ENCODE measurements at regions not wholly inside any gene's neighbourhood (a gene's known extent, or its start where the extent isn't known, plus 50 kb on each side); places are given as distances from the start of the nearest gene placed in this dataset.
"Not testable (repeated sequence)": the region's sequence is repeated elsewhere in the genome, so short reads cannot be mapped to it uniquely, and the experiment has no call there.

DNA sequence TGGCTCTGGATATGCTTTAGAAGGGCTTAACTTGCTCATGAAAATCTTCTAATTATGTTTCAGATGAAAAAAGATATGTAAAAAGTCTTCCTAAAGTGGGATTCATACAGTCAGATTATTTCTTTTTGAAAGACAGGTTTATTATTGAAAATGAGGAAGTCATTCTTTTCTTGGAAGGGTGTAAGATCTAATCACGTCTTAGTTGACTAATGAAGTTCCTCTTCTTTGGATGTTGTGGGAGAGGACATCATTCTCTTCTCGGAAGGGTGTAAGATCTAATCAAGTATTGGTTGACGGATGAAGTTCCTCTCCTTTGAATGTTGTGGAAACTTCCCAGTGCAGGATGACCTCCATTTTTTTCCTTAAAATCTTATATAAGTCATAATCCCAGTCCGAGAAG is 74.9 kb downstream of the ALG10 start:
- no peak for DNase-seq

DNA sequence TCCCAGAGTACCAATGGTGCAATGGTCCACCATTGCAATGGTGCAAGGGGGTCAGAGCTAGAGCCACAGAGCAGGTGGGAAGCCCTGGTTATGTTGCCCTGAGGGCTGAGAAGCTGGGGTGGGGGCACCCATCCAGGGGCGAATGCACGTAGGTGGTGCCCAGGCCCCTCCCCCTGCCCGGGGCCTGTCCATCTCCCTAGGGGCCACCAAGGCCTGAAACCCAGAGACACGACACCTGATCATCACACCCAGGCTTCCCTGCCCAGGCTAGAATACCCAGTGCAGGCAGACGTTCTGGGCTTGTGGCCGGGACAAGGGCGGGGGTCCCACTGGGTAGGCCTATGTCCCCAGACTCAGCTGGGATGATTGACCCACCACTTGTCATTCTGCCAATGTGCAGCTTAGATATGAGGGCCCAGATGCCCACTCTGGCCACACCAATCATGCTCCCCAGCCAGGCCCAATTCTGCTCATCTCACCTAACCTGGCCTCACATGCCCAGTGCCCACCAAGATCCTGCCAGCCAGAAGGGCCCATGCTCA is 83.2 kb downstream of the ALG10 start:
- DNase-seq: no peak

DNA sequence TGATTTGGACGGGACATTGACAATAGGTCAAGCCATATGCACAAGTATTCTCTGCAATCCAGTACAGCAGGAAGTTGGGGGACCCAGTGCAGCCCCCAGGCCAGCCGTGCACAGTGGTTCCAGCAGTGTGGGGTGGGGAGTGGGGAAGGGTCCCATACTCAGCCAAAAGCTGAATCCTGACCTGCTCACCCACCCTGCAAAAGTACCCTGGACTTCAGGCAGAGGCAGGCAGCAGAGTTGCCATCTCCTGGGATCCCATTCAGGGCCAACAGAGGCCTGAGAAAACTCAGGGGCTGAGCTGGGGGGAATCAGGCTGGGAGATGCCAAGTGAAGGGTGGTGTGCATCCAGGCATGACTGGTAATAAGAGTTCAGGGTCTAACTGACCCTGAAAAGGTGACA is 83.9 kb downstream of the ALG10 start:
- DNase-seq: no peak

DNA sequence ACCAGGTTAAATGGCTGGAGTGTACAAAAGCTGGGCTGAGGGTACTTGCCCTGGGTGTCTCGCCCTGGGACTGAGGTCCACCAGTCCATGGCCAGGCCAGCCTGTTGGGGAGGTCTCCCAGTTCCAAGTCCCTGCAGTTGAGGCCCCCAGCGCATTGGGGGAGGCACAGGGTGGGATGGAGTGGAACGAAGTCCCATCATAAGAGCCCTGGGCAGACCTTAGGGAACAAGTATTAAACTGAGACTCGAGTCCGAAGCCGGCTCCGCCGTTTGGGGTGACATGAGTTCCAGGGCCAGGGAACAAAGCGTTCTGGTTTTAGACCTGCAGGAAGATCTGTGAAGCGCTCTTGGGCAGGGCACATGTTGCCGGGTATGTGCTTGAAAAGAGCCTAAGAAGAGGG is 84.7 kb downstream of the ALG10 start:
- no peak for DNase-seq

DNA sequence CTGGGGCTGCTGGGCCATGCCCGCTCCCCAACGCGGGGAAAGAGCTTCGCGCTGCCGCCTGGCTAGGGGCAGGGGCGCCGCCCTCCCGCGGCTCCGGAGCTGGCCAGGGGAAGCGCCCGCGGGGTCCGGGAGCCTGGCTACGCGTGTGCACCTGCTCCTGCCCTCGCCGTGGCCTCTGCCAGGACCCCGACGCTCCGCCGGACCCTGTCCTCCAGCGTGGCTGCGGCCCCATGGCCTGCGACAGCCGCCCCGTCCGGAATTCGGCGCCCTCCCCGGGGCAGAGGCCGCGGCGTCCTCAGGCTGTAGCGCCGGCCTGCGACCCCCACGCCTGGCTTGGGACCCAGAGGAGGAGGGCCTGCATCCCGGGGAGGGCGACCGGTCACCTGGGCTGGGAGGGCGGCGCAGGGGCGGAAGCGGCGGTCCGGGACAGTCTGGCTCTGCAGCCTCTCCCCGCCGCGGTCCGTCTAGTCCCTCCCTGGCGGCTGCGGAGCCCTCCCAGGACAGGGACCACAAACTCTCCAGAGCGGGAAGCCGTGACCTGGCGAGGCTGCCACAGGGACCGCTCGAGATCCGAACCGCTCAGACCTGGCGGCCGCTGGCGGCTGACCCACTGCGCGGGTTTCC is 85.6 kb downstream of the ALG10 start:
- no peak for DNase-seq

DNA sequence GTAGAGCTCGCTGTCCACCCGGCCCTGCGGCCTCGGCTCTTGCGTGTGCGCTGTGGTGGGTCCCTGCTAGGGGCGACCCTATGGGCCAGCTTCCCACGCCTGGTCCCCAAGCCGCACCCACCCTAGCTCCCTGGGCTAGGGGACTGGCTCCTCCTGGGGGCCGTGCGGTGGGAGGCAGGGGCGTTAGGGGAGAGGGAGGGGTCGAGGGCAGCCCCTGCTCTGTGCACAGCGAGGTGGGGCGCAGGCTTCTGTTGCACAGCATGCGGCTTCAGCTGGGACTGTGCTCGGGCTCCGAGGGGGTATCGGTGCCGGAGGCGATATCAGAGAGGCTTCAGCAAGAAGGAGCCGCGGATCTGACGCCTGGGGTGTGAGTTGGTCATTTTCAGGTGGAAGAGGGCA is 86.1 kb downstream of the ALG10 start:
- DNase-seq: no peak

DNA sequence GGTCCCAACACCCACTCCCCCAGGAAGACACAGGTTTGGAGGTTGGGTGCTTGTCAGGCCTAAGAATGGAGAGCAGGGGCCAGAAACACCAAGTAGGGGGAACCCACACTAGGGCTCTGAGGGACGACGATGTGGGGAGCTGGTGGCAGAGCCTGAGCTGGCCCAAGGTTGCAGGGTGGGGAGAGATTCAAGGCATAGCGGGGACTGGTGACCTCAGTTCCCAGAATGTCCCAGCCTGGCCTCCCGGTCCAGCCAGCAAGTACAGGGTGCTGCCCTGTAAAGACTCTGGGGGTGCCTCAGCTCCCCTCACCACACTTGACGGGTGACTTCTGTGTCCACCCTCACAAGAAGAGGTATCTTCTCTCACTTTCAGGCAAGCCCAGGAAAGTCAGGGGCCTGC is 86.7 kb downstream of the ALG10 start:
- DNase-seq: no peak

DNA sequence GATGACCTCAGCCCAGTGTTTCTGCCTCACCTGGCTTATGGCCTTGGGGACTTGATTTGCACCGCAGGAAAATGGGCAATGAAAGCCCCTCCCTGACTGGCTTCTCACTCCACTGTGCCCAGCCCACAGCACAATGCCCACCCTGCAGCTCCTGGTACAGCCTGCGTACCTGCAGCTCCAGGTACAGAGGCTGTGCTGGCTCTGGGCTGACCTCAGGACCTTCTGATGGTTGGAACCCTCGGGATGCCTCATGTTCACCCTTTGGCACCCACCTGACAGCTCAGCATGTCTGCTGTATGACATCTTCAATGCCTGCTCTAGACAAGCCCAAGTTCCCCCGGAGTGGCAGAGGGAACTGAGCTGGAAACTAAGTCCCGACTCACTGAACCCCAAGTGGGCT is 87.1 kb downstream of the ALG10 start:
- no peak for DNase-seq

DNA sequence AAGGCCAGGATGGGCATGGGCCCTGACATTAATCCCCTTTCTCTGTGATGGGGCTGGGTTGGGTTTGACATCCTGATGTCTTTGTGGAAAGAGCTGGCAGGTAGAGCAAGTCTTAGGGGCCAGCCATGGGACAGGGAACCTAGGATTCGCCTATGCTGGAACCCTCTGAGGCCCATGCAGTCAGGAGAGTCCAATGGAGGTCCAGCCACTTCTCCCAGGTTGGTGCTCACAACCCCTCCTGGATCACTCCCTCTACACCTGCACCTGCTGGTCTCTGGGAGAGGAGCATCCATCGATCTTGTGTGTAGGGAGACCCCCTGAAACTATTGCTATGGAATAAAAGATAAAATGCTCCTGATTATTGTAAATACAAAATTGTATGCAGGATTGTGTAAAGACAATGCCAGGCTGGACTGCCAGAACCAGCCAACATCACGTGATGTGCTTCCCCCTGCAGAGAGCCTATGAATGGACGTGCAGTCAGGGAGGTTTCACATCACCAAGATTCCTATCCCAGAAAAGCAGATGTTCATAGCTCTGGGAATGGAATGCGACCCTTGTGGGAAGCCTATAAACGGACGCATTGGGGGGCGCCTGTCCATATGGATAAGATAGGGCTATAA is 87.7 kb downstream of the ALG10 start:
- DNase-seq: not testable (repeated sequence)

DNA sequence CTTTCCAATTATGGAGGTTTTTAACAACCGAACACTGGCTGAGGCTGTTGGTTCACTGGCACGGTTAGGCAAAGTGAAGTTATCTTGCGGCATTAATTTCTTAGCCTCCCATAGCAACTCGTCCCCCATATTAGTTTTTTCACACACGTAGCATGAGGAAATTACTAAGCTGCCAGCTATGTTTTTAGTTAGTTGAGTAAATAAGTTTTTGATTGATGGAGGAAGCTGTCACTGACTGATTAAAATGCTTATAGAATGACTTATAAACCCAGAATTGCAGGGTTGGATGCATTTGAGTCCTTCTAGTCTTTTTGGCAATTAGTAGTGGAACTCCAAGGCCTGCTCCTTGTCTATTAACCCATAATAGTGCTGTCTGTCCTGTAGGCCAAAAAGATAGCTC is 97.1 kb downstream of the ALG10 start:
- DNase-seq: no peak

DNA sequence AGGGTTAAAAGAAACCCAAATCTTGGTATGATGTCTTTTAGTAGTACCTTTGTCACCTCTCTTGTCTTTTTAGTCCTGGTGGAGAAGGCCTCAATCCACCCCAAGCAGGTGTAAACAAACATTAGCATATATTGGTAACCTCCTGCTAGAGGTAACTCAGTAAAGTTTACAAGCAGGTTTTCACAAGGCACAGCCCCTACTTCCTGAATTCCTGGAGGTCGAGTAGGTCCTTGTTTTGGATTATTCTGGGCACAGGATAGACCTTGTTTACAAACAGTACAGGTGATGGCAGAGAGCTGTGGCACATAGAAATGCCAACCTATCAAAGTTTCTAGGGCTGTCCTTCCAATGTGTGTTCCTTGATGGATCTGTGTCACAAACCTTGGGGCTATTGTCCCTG is 99.1 kb downstream of the ALG10 start:
- DNase-seq: no peak

DNA sequence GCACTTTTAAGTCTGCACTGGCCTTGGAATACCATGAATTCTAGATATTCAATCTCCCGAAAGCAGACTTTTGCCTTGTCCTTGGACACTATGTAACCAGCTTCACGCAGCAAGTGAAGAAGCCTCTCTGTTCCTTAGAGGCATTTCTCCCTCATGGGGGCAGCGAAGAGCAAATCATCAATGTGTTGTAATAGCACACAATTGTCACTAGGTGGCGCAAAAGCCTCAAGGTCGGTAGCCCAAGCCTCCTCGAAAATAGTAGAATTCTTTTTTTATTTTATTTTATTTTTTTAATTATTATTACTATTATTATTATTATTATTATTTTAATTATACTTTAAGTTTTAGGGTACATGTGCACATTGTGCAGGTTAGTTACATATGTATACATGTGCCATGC is 100.8 kb downstream of the ALG10 start:
- peak; percentile 28 to 34 for DNase-seq

DNA sequence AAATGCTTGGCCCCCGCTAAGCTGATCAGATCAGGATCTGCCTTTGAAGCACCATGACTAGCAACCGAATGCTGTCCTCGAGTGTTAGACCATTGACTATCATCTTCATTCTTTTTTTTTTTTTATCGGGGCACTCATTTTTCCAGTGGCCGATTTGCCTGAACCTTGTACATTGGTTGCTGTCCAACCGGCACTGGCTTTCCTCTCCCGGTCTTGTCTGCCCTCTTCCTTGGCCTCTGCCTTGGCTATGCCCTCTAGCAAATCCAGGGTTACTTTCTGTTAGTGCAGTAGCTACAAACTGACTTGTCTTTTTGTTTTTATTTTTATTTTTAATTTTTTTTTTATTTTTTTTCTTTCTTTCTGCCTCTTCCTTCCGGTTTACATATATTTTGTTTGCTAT is 102.3 kb downstream of the ALG10 start:
- no peak for DNase-seq

DNA sequence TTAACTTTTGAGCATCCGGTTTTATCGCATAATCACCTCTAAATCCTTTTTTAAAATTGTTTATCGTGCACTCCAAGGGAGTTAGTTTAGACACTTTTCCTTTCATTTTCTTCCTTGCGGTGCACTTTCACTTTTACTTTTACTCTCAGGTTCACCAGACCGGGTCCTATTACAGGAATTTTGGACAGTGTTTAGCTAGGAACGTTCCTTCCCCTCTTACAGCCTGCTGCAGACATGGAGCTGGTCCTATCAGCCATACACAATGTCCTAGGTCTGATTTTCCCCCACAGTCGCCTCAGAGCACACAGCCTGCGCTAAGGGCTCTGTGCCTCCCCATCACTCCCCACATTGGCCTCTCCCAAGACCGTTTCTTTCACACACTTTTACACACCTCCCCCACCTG is 103.9 kb downstream of the ALG10 start:
- no peak for DNase-seq

DNA sequence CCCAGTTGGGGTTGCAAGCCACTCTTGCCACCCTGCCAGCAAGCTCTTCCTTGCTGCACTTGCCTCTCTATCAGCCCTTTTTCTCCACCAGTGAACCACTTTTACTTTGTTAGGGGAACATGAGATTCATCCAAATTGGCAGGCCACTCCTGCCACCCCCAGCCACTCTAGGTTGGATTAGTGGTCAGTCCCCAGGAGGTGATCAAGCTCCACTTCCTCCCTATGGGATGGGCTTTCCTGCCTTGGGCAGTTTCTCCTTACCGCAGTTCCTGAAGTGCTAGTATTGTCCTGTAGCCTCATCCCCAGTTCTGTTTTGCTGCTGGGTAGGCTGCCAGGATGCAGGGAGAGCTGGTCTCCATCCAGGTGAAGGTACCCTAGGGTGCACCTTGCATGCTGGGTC is 104.5 kb downstream of the ALG10 start:
- no peak for DNase-seq

DNA sequence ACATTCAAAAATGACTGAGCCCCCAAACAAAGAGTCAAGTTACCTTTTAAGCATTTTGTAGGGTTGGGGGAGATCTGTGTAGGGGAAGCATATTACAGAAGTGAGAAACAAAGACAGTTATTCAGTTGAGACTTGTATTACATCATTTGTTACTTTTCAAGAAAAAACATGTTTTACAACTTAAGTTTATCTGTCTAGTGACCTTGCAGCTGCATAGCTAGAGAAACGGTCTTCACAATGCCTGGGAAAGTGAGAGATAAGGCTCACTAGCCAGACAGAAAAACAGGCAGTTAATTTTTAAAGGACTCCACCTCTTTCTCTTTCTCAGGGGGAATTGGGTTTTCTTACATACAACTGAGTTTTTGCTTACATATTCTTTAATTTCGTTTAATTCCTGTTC is 105.1 kb downstream of the ALG10 start:
- not testable (repeated sequence) for DNase-seq

DNA sequence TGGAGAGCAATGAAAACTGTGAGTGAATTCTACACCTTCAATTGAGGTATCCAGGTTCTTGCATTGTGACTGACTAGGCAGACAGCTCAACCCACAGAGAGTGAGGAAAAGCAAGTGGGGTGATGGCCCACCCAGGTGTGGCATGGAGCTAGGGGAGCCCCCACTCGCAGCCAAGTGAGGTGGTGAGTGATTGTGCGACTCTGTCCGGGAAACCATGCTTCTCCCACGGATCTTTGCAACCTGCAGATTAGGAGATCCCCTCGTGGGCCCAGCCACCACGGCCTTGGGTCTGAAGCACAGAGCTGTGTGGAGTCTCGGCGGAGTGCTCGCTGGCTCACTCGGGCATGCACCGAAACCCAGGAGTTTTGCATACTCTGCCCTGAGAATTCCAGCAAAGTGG is 120.1 kb downstream of the ALG10 start:
- no peak for DNase-seq

DNA sequence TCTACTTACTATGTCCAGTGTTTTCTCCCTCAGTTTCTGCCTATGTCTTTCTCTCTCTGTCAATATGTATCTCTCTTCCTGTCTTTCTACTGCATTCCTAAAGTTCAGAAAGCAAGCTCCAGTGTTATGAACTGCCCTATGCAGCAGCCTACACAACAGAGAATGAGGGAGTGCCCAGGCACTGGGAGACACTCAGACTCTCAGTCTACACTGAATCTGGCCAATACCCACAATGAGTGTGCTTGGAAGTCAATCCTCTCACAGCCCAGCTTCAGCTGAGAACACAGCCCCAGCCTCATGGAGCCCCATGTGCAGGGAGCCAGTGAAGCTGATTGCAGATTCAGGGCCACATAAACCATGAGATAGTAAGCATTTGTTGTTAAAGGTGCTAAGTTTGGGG is 128.7 kb downstream of the ALG10 start:
- DNase-seq: no peak

DNA sequence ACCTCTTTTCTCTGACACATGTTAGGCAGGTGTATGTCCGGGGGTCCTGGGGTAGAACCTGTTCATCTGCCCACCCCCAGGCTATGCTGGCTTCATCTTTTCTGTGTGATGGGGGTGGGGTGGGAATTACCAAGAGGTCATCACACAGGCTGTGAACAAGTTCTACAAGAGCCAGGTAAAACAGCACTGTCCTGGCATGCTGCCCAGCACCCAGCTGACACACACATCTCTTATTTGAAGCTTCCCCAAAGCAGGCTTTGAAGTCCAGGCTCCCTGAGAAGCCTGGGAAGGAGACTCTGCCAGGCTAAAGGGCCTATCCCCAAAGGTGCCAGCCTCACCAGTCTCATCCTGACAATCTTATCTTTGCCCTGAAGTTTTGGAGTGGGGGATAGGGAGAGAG is 141.1 kb downstream of the ALG10 start:
- DNase-seq: no peak

DNA sequence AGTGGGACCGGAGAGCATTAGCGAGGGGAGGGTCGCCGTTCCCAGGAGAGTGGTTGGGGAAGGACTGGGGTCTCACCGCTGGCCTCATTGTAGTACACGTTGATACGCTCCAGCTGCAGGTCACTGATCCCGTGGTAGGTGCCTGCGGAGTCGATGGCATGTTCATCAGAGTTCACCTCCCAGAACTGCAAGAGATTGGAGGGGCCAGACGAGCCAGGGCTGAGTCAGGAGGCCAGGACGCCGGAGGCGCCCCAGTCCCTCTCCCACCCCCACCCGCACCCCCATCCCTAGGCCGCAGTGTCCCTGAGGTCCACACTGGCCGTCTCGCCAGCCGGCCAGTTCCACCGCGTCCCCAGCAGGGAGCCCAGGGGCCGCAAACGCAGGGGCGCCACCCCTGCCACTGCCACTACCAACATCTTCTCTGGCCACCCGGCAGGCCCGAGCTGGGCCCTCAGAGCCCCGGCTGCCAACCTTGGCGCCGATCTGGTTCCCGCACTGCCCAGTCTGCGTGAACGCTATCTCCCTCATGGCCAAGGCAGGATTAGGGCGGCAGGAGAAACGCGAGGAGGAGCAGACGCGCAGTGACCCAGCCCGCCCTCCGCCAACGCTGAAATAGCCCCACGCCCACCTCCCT is 144.2 kb downstream of the ALG10 start:
- no peak for DNase-seq

DNA sequence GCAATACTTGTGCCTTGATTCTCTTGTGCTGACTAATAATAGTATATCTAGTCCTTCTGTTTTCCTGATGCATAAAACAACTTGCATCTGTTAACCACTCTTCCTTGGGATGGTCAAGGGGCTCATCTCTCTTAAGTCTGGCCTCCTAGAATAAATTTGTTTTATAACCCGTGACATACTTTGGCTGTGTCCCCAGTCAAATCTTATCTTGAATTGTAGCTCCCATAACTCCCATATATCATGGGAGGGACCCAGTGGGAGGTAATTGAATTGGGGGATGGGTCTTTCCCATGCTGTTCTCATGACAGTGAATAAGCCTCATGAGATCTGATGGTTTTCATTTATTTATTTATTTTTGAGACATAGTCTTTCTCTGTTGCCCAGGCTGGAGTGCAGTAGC is 146.2 kb downstream of the ALG10 start:
- DNase-seq: not testable (repeated sequence)

DNA sequence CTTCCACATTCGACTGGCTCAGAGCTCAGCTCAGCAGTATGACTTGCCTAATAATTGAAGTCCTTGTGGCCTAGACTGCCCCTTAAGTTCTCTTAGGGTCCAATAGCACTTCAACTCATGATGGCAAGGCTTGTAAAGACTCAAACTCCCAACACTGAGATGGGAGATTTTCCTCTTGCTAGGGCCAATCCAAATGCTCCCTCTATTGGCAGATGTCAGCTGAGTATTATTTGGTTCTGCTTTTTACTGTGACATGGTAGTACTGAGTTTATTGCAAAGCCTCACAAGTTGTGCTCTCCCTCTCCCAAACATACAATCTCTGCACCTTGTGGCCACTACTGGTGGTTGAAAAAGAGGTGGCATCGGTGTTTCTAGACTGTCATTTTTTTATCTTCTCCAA is 164.2 kb downstream of the ALG10 start:
- no peak for DNase-seq

DNA sequence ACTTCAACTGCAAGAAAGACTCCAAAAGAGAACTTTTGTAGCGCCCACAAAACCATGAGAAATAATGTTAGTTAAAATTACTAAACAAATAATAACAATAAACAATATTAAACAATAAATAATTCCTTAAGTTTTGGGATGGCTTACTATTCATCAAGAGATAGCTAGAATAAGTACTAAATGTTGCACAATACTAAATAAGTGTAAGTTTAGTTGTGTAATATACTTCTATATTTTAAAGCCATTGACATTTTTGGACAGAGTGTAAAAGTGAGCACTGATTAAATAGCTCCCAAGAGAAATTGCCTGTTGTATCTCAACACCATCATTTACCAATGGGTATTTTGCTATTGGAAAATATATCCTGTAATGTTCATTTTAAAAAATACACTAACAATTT is 166.7 kb downstream of the ALG10 start:
- no peak for DNase-seq

DNA sequence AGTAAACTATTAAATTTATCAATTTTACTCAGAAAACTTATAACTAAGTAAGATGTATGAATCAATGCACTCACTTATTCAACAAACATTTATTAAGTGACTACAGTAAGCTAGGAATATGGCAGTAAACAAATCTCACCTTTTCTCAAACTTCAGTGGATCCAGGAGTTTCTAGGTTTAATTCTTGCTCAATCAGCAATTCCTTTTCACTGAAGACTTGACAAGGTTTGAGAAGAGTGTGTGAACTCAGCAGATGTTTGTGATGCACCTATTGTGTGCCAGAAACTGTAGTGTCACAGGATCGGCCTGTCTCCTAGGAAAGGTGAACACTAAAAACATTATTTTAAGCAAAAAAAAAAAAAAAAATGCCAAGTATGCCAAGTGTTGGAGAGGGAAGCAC is 167.8 kb downstream of the ALG10 start:
- DNase-seq: no peak

DNA sequence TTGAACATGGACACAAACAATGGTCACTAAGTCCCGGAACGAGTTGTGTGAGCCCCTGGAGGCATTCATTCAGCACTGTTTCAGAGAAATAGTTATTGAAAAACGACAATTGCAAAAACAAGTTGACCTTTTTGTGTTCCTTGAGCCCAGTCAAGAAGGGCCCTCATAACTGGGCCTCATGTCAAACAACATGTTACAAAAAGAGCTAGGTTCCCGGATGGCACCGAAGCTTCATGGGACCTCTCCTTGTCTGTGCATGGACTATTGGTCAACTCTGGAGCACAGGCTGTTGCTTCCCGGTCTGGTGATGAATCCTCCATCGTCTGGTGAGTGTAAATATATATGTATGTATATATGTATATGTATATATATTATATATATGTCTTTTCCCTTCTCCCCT is 176.6 kb downstream of the ALG10 start:
- DNase-seq: no peak
